KMS-11 (cell line): ENCODE measurements at regions not wholly inside any gene's neighbourhood (a gene's known extent, or its start where the extent isn't known, plus 50 kb on each side); places are given as distances from the start of the nearest gene placed in this dataset.

Source experiments
- H2AFZ ChIP-seq: fragments of 200-600 bp; sonication (generic); 2 replicates; pipeline ENCODE4 v1.6.1; 2016; ENCODE audit warnings: antibody characterized with exemption, mixed run types, low read depth
- H3K27ac ChIP-seq: fragments of 200-600 bp; sonication (generic); 2 replicates; pipeline ENCODE4 v1.6.1; 2016; ENCODE audit warnings: mild to moderate bottlenecking, mixed run types
- H3K27me3 ChIP-seq: fragments of 200-600 bp; sonication (generic); 2 replicates; pipeline ENCODE4 v1.6.1; 2017; ENCODE audit warnings: mild to moderate bottlenecking, low read depth, mixed run types, moderate library complexity; ENCODE audit not compliant: insufficient read depth
- H3K36me3 ChIP-seq: fragments of 200-600 bp; sonication (generic); 2 replicates; pipeline ENCODE4 v1.6.1; 2017; ENCODE audit warnings: mild to moderate bottlenecking, mixed run types; ENCODE audit not compliant: insufficient read depth
- H3K4me1 ChIP-seq: fragments of 200-600 bp; sonication (generic); 2 replicates; pipeline ENCODE4 v1.6.1; 2016; ENCODE audit warnings: mild to moderate bottlenecking, low read depth, mixed run types; ENCODE audit not compliant: poor library complexity, severe bottlenecking
- H3K4me2 ChIP-seq: fragments of 200-600 bp; sonication (generic); 2 replicates; pipeline ENCODE4 v1.7.0; 2016; ENCODE audit warnings: mild to moderate bottlenecking, mixed run types
- H3K4me3 ChIP-seq: fragments of 200-600 bp; sonication (generic); IDR thresholded peaks from 2 replicates; pipeline ENCODE4 v1.6.1; 2017; ENCODE audit warnings: low read depth, low read length, mixed read lengths; ENCODE audit not compliant: insufficient read depth
- H3K79me2 ChIP-seq: fragments of 200-600 bp; sonication (generic); 2 replicates; pipeline ENCODE4 v1.6.1; 2016; ENCODE audit warnings: low read depth, mixed run types; ENCODE audit not compliant: insufficient read depth
- H3K9ac ChIP-seq: fragments of 200-600 bp; sonication (generic); 2 replicates; pipeline ENCODE4 v1.6.1; 2016; ENCODE audit warnings: mild to moderate bottlenecking, mixed run types
- H4K20me1 ChIP-seq: fragments of 200-600 bp; sonication (generic); 2 replicates; pipeline ENCODE4 v1.6.1; 2016; ENCODE audit warnings: mild to moderate bottlenecking, mixed run types; ENCODE audit not compliant: insufficient read depth
- TF ChIP-seq, protein P1 (sequence below): fragments of 200-600 bp; sonication (generic); conservative IDR thresholded peaks from 2 replicates; pipeline ENCODE4 v1.6.1; 2017; ENCODE audit warnings: low read depth, mild to moderate bottlenecking, antibody characterized with exemption, low read length, moderate library complexity, mixed read lengths

- H3K4me3 ChIP-seq: no peak overlapping the region
- TF ChIP-seq, protein P1, sequence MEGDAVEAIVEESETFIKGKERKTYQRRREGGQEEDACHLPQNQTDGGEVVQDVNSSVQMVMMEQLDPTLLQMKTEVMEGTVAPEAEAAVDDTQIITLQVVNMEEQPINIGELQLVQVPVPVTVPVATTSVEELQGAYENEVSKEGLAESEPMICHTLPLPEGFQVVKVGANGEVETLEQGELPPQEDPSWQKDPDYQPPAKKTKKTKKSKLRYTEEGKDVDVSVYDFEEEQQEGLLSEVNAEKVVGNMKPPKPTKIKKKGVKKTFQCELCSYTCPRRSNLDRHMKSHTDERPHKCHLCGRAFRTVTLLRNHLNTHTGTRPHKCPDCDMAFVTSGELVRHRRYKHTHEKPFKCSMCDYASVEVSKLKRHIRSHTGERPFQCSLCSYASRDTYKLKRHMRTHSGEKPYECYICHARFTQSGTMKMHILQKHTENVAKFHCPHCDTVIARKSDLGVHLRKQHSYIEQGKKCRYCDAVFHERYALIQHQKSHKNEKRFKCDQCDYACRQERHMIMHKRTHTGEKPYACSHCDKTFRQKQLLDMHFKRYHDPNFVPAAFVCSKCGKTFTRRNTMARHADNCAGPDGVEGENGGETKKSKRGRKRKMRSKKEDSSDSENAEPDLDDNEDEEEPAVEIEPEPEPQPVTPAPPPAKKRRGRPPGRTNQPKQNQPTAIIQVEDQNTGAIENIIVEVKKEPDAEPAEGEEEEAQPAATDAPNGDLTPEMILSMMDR: no peak
- no peaks in the 10 kb centered on the region for H3K79me2 ChIP-seq
- H3K27me3 ChIP-seq: no peaks in the 10 kb centered on the region
- no peak overlapping the region for H3K9ac ChIP-seq
- H3K4me1 ChIP-seq: no peaks in the 10 kb centered on the region
- H3K27ac ChIP-seq: no peak overlapping the region
- no peak overlapping the region for H3K4me2 ChIP-seq
- no peaks in the 10 kb centered on the region for H3K36me3 ChIP-seq
- H4K20me1 ChIP-seq: no peaks in the 10 kb centered on the region
- H2AFZ ChIP-seq: no peak overlapping the region
Observed at GRCh38 chr18:34364699-34365098, 140.0 kb upstream of the NOL4 start.

GRCh38 chr18:34370704-34371395 is 146.1 kb upstream of the NOL4 start:
- no peaks in the 10 kb centered on the region for H3K79me2 ChIP-seq
- H2AFZ ChIP-seq: no peak overlapping the region
- no peak overlapping the region for H3K4me2 ChIP-seq
- no peak overlapping the region for H3K9ac ChIP-seq
- H3K4me1 ChIP-seq: no peaks in the 10 kb centered on the region
- no peak overlapping the region for H3K27ac ChIP-seq
- no peaks in the 10 kb centered on the region for H4K20me1 ChIP-seq
- TF ChIP-seq, protein P1: no peak
- no peak overlapping the region for H3K4me3 ChIP-seq
- no peaks in the 10 kb centered on the region for H3K27me3 ChIP-seq
- no peaks in the 10 kb centered on the region for H3K36me3 ChIP-seq

- H2AFZ ChIP-seq: no peak overlapping the region
- TF ChIP-seq, protein P1: no peak
- no peak overlapping the region for H3K27ac ChIP-seq
- H3K9ac ChIP-seq: no peak overlapping the region
- no peak overlapping the region for H3K4me3 ChIP-seq
- no peaks in the 10 kb centered on the region for H3K36me3 ChIP-seq
- H3K79me2 ChIP-seq: no peaks in the 10 kb centered on the region
- H3K4me2 ChIP-seq: no peak overlapping the region
- H4K20me1 ChIP-seq: no peaks in the 10 kb centered on the region
- H3K4me1 ChIP-seq: no peaks in the 10 kb centered on the region
- H3K27me3 ChIP-seq: no peaks in the 10 kb centered on the region
Observed at GRCh38 chr18:34380326-34380725, 155.6 kb upstream of the NOL4 start.

GRCh38 chr18:34385311-34385710 is 160.6 kb upstream of the NOL4 start:
- no peak overlapping the region for H3K4me3 ChIP-seq
- TF ChIP-seq, protein P1: no peak
- no peaks in the 10 kb centered on the region for H3K27me3 ChIP-seq
- no peaks in the 10 kb centered on the region for H4K20me1 ChIP-seq
- no peak overlapping the region for H3K9ac ChIP-seq
- H3K4me1 ChIP-seq: no peaks in the 10 kb centered on the region
- no peaks in the 10 kb centered on the region for H3K79me2 ChIP-seq
- no peak overlapping the region for H2AFZ ChIP-seq
- no peaks in the 10 kb centered on the region for H3K36me3 ChIP-seq
- no peak overlapping the region for H3K4me2 ChIP-seq
- no peak overlapping the region for H3K27ac ChIP-seq
